ENCODE measurements at regions not wholly inside any gene's neighbourhood (a gene's known extent, or its start where the extent isn't known, plus 50 kb on each side); places are given as distances from the start of the nearest gene placed in this dataset.

- Histone ChIP-seq H3K9me3 (replicated peaks in 1 of 3) (no peaks in the 10 kb centered on the region), H3K27me3 (no peaks in the 10 kb centered on the region), H3K27ac (no peak overlapping the region), H3K4me3 (no peak overlapping the region), H3K36me3 (replicated peaks in 1 of 2) (no peaks in the 10 kb centered on the region), H3K4me1 (replicated peaks in 1 of 2) (no peaks in the 10 kb centered on the region)
- no peak for DNase-seq
- WGBS, 4 donors, result 16 to 23% methylated on average over 1 of the region's 1 CpG; no CpG with 5 or more reads in 2 of the 4 donors
- intact Hi-C loops (cut with DNase I), result no loop called here
- TF ChIP-seq POLR2A (IDR thresholded peaks at IDR 0.05), result no peak
- TF ChIP-seq CTCF (IDR thresholded peaks at IDR 0.05), result no peak
These were observed 87.8 kb upstream of the NLGN4Y start for GRCh38 chrY:14436546-14436945.

GRCh38 chrY:14437626-14438025 lies 86.7 kb upstream of the NLGN4Y start:
- Histone ChIP-seq H3K27me3 (no peaks in the 10 kb centered on the region), H3K9me3 (replicated peaks in 1 of 3) (no peaks in the 10 kb centered on the region), H3K4me3 (no peak overlapping the region), H3K4me1 (replicated peaks in 1 of 2) (no peaks in the 10 kb centered on the region), H3K36me3 (replicated peaks in 1 of 2) (no peaks in the 10 kb centered on the region), H3K27ac (no peak overlapping the region)
- 79 to 88% methylated on average over 2 of the region's 2 CpGs; no CpG with 5 or more reads in 2 of the 4 donors for WGBS, 4 donors
- intact Hi-C loops (cut with DNase I), result no loop called here
- TF ChIP-seq CTCF (IDR thresholded peaks at IDR 0.05), result no peak
- no peak for TF ChIP-seq POLR2A (IDR thresholded peaks at IDR 0.05)
- no peak for DNase-seq

GRCh38 chrY:14438395-14438794 lies 85.9 kb upstream of the NLGN4Y start:
- WGBS, 4 donors, result 90 to 100% methylated on average over 1 of the region's 1 CpG; no CpG with 5 or more reads in 2 of the 4 donors
- Histone ChIP-seq H3K4me3 (no peak overlapping the region), H3K27me3 (no peaks in the 10 kb centered on the region), H3K36me3 (replicated peaks in 1 of 2) (no peaks in the 10 kb centered on the region), H3K27ac (no peak overlapping the region), H3K9me3 (replicated peaks in 1 of 3) (no peaks in the 10 kb centered on the region), H3K4me1 (replicated peaks in 1 of 2) (no peaks in the 10 kb centered on the region)
- intact Hi-C loops (cut with DNase I), result no loop called here
- DNase-seq, result no peak
- TF ChIP-seq CTCF (IDR thresholded peaks at IDR 0.05), result no peak
- no peak for TF ChIP-seq POLR2A (IDR thresholded peaks at IDR 0.05)

GRCh38 chrY:14444550-14444949 lies 79.8 kb upstream of the NLGN4Y start:
- Histone ChIP-seq H3K4me3 (no peak overlapping the region), H3K9me3 (replicated peaks in 1 of 3) (no peaks in the 10 kb centered on the region), H3K27ac (no peak overlapping the region), H3K4me1 (replicated peaks in 1 of 2) (no peaks in the 10 kb centered on the region), H3K36me3 (replicated peaks in 1 of 2) (no peaks in the 10 kb centered on the region), H3K27me3 (no peaks in the 10 kb centered on the region)
- TF ChIP-seq CTCF (IDR thresholded peaks at IDR 0.05) (no peak), POLR2A (IDR thresholded peaks at IDR 0.05) (no peak)
- 57 to 62% methylated on average over 4 of the region's 4 CpGs; no CpG with 5 or more reads in 2 of the 4 donors for WGBS, 4 donors
- intact Hi-C loops (cut with DNase I), result no loop called here
- DNase-seq, result no peak

Measured in adrenal gland (tissue), 9 donors.